GM18519 (cell line): ENCODE measurements at regions not wholly inside any gene's neighbourhood (a gene's known extent, or its start where the extent isn't known, plus 50 kb on each side); places are given as distances from the start of the nearest gene placed in this dataset.
A peak's percentile ranks its signal among the peaks of the same experiment; 100 is the strongest.
"Not testable (repeated sequence)": the region's sequence is repeated elsewhere in the genome, so short reads cannot be mapped to it uniquely, and the experiment has no call there.

Experiments
- ATAC-seq: cut with Tn5 transposase; IDR thresholded peaks from one replicate; pipeline ENCODE4 v1.9.1; 2021; ENCODE audit warnings: mild to moderate bottlenecking, moderate library complexity; ENCODE audit not compliant: unreplicated experiment, low FRiP score

DNA sequence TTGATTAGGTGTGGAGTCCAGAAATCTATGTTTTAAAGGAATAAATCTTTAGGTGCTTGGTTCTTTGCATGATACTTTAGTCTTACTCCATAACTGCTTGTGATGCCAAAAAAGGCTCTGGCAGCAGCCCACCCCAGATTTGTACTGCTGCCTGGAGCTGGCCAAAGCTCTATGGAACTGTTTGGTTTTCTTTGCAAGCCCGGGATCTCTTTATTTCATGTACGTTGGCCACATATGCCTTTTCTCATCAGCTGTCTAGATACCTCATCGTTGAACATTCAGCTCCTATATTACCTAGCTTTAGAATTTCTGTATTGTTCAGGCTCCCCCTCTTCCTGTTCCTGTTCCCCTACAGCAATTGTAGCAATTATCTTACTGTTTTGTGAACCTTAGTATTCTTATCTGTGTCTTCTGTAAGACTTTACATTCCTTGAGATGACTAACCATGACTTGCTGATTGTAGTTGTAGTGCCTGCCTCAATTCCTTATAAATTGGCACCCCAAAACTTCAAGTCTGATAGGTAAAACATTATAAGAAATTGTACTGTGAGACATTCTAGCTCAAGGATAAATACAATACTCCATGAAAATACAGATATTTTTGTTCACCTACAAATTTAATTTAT, 199.4 kb upstream of the GPRIN3 start:
- no peak for ATAC-seq

DNA sequence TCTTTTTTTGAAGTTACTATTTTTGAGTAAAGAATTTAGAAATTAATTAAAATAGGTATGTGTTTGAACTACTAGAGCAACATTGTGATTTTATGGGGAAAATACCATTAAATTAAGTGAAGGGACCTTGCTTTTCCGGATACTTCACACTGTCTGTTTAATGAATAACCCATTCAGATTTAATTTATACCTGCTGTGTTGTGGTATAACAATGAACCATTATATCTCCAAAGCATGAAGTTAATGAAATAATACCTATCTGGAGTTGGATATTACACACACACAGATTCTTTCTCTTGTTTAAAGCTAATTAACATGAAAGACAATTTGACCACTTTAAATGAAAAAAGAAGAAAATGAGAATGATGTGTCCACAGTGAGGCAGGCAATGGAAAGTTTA, 195.0 kb upstream of the GPRIN3 start:
- ATAC-seq: no peak

DNA sequence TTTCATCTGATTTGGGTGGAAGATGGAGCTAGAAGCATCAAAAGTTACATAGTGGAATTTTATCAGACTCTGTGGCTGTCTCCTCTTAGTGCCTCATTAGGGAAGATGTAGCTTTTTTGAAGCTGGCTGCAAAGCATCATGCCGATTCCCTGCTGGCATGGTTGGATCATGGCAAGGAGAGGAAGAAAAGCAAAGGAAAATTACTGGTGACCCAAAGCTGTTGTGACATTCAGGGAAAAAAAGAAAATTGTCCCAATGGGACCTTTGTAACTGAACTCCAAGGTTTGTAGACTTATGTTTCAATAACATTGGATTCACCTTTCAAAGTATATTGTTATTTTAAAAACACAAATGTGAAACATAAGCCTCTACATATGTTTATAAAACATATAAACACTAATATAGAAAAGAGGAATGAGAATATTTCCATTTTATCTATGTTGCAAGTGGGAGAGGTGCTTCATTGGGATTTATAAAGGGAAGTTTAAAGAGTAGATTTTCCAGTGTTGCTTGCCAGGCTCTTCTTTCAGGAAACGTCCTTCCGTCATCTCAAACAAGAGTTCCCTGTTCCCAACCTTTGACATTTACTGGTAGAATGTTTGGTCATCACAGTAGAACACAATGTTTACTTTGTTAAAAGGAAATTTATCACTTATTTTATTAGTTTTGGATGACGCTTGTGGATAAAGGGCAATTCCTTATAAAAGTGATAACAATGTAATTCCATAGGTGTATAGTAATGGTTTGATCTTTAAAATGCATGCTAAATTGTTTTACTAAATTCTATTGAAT, 190.1 kb upstream of the GPRIN3 start:
- ATAC-seq: no peak

DNA sequence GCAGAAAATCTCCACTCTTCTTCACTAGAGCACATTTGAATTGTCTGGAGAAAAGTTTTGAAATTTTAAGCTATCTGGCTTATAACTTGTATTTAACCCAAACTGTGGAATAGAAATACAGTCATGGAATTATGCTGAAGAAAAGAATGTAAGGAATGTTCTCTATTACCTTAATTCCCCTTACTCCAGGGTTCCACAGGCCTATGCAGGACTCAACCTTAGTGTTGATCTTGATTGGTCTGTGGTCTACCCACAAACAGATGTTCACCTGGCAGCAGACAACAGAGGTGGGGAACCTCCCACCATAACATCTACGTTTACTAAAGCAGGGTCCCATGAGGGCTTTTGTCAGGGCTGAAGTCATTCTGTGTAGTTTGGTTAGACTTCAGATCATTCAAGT, 189.3 kb upstream of the GPRIN3 start:
- ATAC-seq: no peak

DNA sequence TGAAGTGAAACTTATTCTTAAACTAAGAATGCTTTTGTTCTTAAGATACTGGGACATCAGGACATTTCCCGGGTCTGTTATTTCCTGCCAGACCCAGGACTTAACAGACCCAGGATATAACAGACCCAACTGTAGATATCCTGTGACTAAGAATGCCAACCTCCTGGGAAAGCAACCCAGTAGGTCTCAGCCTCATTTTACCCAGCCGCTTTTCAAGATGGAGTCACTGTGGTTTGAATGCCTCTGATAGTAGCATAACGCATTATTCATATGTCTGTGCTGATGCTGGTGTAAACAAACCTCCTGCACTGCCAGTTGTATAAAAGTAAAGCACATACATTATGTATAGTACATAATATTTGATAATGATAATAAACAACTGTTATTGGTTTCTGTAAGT, 185.8 kb upstream of the GPRIN3 start:
- no peak for ATAC-seq

DNA sequence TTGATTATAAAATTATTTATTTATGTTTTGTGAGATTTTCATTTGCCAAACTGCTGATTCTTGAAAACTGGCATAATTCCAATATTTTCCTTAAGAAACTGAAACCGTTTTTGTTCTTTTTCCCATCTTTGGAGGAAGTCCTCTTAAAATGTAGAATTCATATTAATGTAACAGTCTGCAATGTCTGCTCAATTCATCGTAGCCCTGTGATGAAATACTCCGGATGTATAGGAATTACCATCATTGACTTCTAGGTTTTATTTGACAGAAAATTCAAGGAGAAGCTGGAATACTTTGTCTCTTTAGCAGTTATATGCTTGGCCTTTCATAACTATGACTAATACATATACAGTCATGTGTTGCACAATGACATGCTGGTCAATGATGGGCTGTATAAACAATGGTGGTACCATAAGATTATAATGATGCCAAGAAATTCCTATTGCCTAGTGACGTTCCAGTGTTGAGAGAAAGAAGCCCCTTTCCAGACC, 185.0 kb upstream of the GPRIN3 start:
- no peak for ATAC-seq

DNA sequence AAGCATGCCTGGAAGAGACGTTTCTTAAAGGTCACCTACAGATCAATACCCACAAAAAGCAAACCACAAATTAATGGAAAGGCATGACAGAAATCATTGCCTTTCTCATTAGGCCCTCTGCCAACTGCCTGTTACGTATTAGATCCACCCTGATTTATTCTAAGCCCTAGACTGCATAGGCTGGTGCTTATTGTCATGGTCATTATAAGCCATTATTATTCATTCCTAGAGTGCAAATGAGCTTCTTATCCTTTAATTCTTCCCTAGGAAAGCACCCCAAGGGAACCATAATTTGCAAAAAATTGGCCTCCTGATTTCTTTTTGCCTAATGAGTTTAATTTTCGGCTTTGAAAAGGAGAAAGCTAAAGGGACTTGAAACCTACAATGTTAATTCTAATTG, 184.2 kb upstream of the GPRIN3 start:
- no peak for ATAC-seq

DNA sequence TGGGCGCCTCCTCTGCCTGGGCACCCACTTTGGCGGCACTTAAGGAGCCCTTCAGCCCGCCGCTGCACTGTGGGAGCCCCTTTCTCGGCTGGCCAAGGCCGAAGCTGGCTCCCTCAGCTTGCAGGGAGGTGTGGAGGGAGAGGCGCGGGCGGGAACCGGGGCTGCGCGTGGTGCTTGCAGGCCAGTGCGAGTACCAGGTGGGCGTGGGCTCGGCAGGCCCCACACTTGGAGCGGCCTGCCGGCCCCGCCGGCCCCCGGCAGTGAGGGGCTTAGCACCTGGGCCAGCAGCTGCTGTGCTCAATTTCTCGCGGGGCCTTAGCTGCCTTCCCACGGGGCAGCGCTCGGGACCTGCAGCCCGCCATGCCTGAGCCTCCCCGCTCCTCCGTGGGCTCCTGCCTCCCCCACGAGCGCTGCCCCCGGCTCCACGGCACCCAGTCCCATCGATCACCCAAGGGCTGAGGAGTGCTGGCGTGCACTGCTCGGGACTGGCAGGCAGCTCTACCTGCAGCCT, 182.4 kb upstream of the GPRIN3 start:
- ATAC-seq: not testable (repeated sequence)

DNA sequence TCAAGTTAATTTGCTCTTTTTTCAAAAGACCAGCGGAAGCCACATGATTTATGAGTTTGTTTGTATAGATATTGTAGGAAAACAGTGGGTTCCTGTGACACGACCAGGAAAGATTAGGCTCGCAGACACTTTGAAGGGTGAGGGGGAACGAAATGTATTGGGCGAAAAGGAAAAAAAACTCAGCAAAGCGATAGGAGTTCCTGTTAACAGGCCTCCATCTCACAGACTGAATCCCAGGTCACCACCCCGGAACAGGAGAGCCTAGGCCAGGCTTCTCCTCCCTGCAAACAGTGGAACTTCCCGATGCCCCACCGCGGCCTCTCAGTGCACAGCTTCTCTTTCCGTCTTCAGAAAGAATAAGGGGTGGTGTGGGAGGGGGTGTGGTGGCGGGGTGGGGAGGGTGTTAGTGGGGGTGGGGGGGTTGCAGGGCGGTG, 181.8 kb upstream of the GPRIN3 start:
- no peak for ATAC-seq

DNA sequence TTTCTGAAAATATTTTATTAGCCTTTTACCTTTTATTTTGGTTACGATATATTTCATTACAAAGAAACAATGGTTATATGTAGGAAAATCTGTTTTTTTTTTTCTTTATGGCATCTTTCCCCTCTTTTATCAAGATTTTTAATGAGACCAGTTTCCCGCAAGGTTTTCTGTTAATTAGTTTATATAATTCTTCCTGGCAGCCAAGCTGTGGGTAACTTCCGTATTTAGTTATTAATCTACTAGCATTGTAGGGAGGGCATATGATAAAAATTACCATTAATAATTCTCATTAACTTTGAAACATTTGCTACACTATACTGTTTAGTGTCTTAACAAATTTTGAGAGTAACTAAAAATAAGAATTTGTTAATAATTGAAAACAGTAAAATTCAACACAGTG, 181.1 kb upstream of the GPRIN3 start:
- ATAC-seq: no peak

DNA sequence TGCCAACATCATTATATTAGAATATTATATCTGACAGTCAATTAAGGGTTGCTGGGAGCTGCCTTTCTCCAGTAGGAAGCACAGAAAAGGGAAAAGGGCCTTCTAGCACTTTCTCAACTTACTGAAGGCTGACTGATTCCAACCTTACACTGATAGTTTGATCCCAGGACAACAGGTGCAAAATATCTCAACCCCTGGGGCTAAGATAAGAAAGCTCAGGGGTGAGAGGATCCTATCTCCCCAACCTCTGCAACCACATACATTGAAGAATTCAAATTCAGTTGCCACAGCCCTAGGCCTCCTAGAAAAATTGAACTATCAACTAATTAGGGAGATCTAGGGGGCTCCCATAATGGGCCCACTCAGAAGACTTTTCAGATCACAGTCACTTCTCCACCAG, 179.1 kb upstream of the GPRIN3 start:
- no peak for ATAC-seq

DNA sequence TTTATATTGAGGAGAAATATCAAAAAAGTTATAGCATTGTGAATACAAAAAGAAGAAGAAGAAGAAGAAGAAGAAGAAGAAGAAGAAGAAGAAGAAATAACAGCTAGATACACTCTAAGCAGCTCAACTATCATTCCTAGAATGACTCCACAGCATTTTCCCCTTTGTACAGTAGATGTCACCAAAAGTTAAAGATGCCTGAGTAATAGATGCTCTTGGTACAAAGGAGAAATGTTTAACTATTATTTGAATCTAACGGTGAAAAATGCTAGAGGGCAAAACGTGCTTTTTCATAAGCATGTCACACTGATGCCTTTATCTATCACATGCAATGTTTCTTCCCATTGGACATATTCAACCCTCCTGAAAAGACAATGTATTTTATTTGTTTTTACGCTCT, 178.4 kb upstream of the GPRIN3 start:
- ATAC-seq: peak; percentile 50

DNA sequence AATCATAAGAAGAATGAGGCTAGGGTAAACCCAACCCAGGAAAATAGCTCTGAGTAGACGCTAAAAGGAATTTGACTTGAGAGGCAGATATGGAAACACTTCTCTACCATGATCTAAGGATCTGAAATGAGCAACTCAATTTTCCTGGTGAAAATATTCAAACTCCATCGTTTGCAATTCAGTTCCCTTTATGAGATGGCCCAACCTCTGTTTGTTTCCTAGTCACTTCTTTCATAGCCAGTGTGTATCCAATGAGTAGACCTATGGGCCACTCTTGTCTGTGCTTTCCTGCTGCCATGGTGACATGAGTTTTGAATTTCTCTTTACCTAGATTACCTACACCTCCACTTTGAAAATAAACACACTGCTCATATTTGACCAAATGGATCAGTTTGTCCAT, 176.2 kb upstream of the GPRIN3 start:
- no peak for ATAC-seq

DNA sequence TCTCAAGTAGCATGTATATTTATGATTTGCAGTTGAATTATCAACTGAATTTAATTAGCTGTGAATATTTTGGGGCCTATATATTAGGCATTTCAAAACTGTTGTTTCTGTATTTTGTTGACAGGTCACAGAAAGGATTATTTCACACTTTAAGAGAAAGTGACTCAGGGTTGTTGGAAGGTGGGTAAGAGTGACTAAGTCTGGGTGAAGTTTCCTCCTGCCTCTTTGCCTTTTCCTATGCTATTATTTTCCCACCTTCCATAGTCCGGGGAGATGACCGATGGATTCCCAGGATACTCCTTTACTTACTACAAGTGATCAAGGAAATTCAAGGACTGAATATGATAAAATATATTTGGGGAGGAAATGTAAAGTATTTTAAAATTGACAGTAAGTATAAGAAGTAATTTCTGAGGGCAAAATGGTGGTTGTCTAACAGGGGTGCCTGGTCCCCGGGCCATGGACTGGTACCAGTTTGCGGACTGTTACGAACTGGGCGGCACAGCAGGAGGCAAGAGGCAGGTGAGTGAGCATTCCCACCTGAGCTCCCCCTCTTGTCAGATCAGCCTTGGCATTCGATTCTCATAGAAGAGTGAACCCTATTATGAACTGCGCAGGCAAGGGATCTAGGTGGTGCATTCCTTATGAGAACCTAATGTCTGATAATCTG, 175.5 kb upstream of the GPRIN3 start:
- ATAC-seq: no peak

DNA sequence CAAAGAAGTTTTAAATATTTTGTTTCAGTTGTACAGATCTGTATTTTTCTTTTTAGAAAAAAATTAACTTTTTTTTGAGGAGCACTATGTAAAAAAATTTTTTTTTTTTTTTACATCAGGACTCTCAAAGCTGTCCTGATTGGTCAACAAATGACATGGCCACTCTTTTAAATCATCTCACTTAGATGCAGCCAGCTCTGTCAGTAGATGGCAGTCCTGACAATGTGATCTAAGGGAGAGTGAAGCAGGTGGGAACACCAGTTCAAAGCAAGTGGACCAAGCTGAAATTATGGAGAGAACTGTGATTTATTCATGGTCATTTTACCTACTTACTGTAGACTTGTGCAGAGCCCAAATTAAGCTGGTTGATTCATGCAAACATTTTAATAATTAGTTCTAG, 174.7 kb upstream of the GPRIN3 start:
- ATAC-seq: peak; percentile 93

DNA sequence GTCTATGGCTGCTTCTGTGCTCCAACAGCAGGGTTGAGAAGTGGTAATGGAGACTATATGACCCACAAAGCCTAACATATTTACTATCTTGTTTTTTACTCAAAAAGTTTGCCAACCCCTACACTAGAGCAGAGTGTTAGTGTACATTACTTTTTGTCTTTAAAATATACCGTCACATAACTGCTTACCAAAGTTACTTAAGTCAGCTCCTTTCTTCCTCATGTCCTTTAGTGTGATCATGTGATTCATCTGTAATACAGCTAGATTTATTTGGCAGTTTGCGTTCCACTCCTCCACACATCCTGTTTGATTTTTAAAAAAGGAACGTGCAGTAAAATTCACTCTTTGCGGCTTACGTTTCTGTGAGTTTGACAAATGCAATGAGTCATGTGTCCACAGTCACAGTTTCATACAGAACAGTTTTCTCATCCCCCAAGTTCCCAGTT, 162.4 kb upstream of the GPRIN3 start:
- peak; percentile 79 for ATAC-seq

DNA sequence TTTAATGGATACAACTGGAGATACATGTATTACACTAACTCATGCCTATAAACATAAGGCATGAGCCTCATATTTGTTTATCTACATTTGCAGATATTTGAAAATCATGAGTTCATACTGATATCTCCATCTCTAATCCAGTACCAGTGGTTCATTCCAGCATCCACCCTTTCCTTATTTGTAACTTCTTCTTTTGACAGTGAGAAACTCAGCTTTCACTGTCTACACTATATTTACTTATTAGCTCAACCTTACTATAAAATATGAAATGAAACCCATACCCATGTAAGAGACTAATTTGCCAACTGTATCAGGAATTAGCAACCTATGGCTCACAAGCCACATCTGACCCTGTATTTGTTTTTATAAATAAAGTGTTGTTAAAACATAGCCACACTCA, 161.9 kb upstream of the GPRIN3 start:
- peak; percentile 1 for ATAC-seq

DNA sequence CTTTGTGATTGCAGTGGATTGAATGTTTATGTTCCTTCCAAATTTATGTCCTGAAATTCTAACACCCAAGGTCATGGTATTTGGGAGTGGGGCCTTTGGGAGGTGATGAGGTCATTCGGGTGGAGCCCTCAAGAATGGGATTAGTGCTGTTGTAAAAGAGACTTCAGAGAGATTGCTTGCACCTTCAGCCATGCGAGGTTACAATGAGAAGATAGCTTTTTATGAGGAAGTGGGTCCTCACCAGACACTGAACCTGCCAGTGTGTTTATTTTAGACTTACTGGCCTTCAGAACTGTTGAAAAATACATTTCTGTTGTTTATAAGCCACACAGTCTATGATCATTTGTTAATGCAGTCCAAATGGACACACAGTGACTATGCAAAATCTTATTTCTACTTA, 161.0 kb upstream of the GPRIN3 start:
- ATAC-seq: no peak

DNA sequence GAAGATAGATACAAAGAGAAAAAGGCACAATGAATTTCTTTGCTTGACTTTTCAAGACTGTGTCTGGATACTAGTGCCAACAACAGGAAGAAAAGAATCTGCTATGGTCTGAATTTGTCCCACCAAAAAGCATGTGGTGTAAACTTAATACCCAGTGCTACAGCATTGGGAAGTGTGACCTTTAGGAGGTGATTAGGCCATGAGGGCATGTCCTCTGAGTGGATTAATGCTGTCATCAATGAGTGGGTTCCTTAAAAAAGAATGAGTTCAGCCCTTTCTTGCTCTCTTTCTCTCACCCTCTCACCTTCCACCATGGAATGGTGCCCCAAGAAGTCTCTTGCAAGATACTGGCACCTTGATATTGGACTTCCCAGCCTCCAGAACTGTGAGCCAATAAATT, 155.7 kb upstream of the GPRIN3 start:
- no peak for ATAC-seq

DNA sequence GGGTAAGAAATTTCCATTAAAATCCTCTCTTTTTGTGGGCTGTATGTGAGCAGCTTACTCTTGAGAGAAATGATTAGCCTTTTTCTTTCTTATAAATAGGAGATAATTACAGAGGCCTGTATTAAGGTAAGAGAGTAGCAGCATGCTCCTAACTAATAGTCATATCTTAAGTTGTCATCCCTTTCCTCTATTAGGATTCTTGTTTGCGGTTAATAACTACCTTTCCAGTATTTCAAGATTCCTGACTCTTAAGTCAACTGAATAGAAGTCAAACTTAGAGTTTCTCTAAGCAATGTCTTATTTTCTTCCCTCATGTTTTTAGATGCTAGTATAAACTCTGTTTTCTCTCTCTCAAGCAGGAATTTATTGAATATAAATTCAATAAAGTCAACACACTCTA, 139.9 kb upstream of the GPRIN3 start:
- no peak for ATAC-seq

DNA sequence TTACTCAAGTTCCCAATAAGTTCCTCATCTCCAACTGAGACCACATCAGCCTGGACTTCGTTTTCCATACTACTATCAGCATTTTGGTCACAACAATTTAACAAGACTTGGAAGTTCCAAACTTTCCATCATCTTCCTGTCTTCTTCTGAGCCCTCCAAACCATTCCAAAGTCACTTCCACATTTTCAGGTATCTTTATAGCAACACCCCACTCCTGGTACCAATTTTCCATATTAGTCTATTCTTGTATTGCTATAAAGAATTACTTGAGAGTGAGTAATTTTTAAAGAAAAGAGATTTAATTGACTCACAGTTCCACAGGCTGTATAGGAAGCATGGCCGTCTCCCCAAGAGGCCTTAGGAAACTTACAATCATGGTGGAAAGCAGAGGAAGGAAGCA, 138.6 kb upstream of the GPRIN3 start:
- ATAC-seq: no peak
